Mucosa of rectum (tissue), 2 donors: ENCODE measurements at regions not wholly inside any gene's neighbourhood (a gene's known extent, or its start where the extent isn't known, plus 50 kb on each side); places are given as distances from the start of the nearest gene placed in this dataset.
"Not testable (repeated sequence)": the region's sequence is repeated elsewhere in the genome, so short reads cannot be mapped to it uniquely, and the experiment has no call there.

Source experiments
- H3K27ac ChIP-seq, 2 donors: one replicate each; pipeline ENCODE4 v1.7.0; 2013; ENCODE audit warnings: inconsistent platforms in 2 of 2, low read depth in 2 of 2, low read length in 2 of 2
- H3K27me3 ChIP-seq, 2 donors: one replicate each; pipeline ENCODE4 v1.7.0; 2013; ENCODE audit warnings: low read length in 2 of 2; ENCODE audit not compliant: control insufficient read depth in 2 of 2, insufficient read depth in 2 of 2
- H3K36me3 ChIP-seq, 2 donors: one replicate each; pipeline ENCODE4 v1.7.0; 2013; ENCODE audit warnings: low read length in 2 of 2; ENCODE audit not compliant: control insufficient read depth in 2 of 2, insufficient read depth in 2 of 2
- H3K4me1 ChIP-seq, 2 donors: one replicate each; pipeline ENCODE4 v1.7.0; 2013; ENCODE audit warnings: low read length in 2 of 2, mild to moderate bottlenecking in 1 of 2; ENCODE audit not compliant: control insufficient read depth in 2 of 2, insufficient read depth in 2 of 2
- H3K4me3 ChIP-seq, 2 donors: one replicate each; pipeline ENCODE4 v1.7.0; 2013; ENCODE audit warnings: low read length in 2 of 2
- H3K9ac ChIP-seq, 2 donors: one replicate each; pipeline ENCODE4 v1.7.0; 2013; ENCODE audit warnings: low read length in 2 of 2, low read depth in 1 of 2, mild to moderate bottlenecking in 1 of 2
- H3K9me3 ChIP-seq, 2 donors: one replicate each; pipeline ENCODE4 v1.7.0; 2013; ENCODE audit warnings: low read length in 2 of 2; ENCODE audit not compliant: control insufficient read depth in 2 of 2
- donor health status: healthy.
- donor health status: Normal muscosa, but diverticular disease.

GRCh38 chr10:56505555-56505954, 144.5 kb upstream of the ZWINT start:
- no peak overlapping the region for H3K4me3 ChIP-seq
- no peaks in the 10 kb centered on the region for H3K4me1 ChIP-seq
- no peaks in the 10 kb centered on the region for H3K9me3 ChIP-seq
- H3K36me3 ChIP-seq: no peaks in the 10 kb centered on the region
- no peak overlapping the region for H3K9ac ChIP-seq
- no peak overlapping the region for H3K27ac ChIP-seq
- no peaks in the 10 kb centered on the region for H3K27me3 ChIP-seq

- H3K36me3 ChIP-seq: no peaks in the 10 kb centered on the region
- H3K9ac ChIP-seq: no peak overlapping the region
- H3K27ac ChIP-seq: no peak overlapping the region
- H3K27me3 ChIP-seq: no peaks in the 10 kb centered on the region
- H3K9me3 ChIP-seq: no peaks in the 10 kb centered on the region
- H3K4me3 ChIP-seq: no peak overlapping the region
- no peaks in the 10 kb centered on the region for H3K4me1 ChIP-seq
Observed at GRCh38 chr10:56496186-56496486, 135.1 kb upstream of the ZWINT start.

GRCh38 chr10:56487746-56488145, 126.7 kb upstream of the ZWINT start:
- Histone ChIP-seq H3K27me3 (no peaks in the 10 kb centered on the region), H3K9ac (no peak overlapping the region), H3K36me3 (no peaks in the 10 kb centered on the region)

GRCh38 chr10:56481521-56482091, 120.5 kb upstream of the ZWINT start:
- Histone ChIP-seq H3K9ac (no peak overlapping the region), H3K9me3 (no peaks in the 10 kb centered on the region), H3K4me3 (no peak overlapping the region), H3K4me1 (no peaks in the 10 kb centered on the region), H3K27me3 (no peaks in the 10 kb centered on the region), H3K27ac (no peak overlapping the region), H3K36me3 (no peaks in the 10 kb centered on the region)

More at GRCh38 chr10:56487746-56488145, 126.7 kb upstream of the ZWINT start:
- Histone ChIP-seq H3K4me3 (no peak overlapping the region), H3K27ac (no peak overlapping the region), H3K4me1 (no peaks in the 10 kb centered on the region), H3K9me3 (no peaks in the 10 kb centered on the region)

- H3K36me3 ChIP-seq: no peaks in the 10 kb centered on the region
- no peaks in the 10 kb centered on the region for H3K9me3 ChIP-seq
- H3K9ac ChIP-seq: no peak overlapping the region
- H3K27ac ChIP-seq: no peak overlapping the region
- H3K27me3 ChIP-seq: no peaks in the 10 kb centered on the region
- H3K4me3 ChIP-seq: no peak overlapping the region
- H3K4me1 ChIP-seq: no peaks in the 10 kb centered on the region
Observed at GRCh38 chr10:56472978-56473377, 111.9 kb upstream of the ZWINT start.

- H3K4me1 ChIP-seq: no peaks in the 10 kb centered on the region
- H3K4me3 ChIP-seq: no peak overlapping the region
- no peak overlapping the region for H3K27ac ChIP-seq
- H3K9me3 ChIP-seq: no peaks in the 10 kb centered on the region
- no peaks in the 10 kb centered on the region for H3K27me3 ChIP-seq
- H3K36me3 ChIP-seq: no peaks in the 10 kb centered on the region
- H3K9ac ChIP-seq: no peak overlapping the region
Observed at GRCh38 chr10:56470701-56471100, 109.6 kb upstream of the ZWINT start.

GRCh38 chr10:56469482-56469881, 108.4 kb upstream of the ZWINT start:
- Histone ChIP-seq H3K9me3 (no peaks in the 10 kb centered on the region), H3K27ac (no peak overlapping the region), H3K27me3 (no peaks in the 10 kb centered on the region), H3K4me3 (no peak overlapping the region), H3K36me3 (no peaks in the 10 kb centered on the region), H3K4me1 (no peaks in the 10 kb centered on the region), H3K9ac (no peak overlapping the region)

- Histone ChIP-seq H3K36me3 (no peaks in the 10 kb centered on the region), H3K4me3 (no peak overlapping the region), H3K4me1 (no peaks in the 10 kb centered on the region), H3K9me3 (no peaks in the 10 kb centered on the region), H3K27me3 (no peaks in the 10 kb centered on the region), H3K9ac (no peak overlapping the region), H3K27ac (no peak overlapping the region)
Observed at GRCh38 chr10:56466005-56466404, 104.9 kb upstream of the ZWINT start.

GRCh38 chr10:56449770-56450169, 88.7 kb upstream of the ZWINT start:
- H3K4me1 ChIP-seq: no peaks in the 10 kb centered on the region
- H3K36me3 ChIP-seq: no peaks in the 10 kb centered on the region
- no peaks in the 10 kb centered on the region for H3K9me3 ChIP-seq
- H3K9ac ChIP-seq: no peak overlapping the region
- no peak overlapping the region for H3K27ac ChIP-seq
- no peaks in the 10 kb centered on the region for H3K27me3 ChIP-seq
- H3K4me3 ChIP-seq: no peak overlapping the region

GRCh38 chr10:56447613-56448012, 86.6 kb upstream of the ZWINT start:
- not testable (repeated sequence) for H3K9me3 ChIP-seq, H3K27me3 ChIP-seq, H3K27ac ChIP-seq, H3K4me1 ChIP-seq, H3K36me3 ChIP-seq, H3K4me3 ChIP-seq, H3K9ac ChIP-seq

- H3K27ac ChIP-seq, H3K36me3 ChIP-seq, H3K4me1 ChIP-seq, H3K9me3 ChIP-seq, H3K9ac ChIP-seq, H3K4me3 ChIP-seq, H3K27me3 ChIP-seq: not testable (repeated sequence)
Observed at GRCh38 chr10:56441337-56441736, 80.3 kb upstream of the ZWINT start.
